ENCODE measurements at regions not wholly inside any gene's neighbourhood (a gene's known extent, or its start where the extent isn't known, plus 50 kb on each side); places are given as distances from the start of the nearest gene placed in this dataset.

- ChIA-PET CTCF (no interaction called here), POLR2A (no interaction called here)
- 67% methylated on average over 2 of the region's 2 CpGs for WGBS (ENCODE audit: missing lambda C conversion rate)
- ATAC-seq = no peak
- Histone ChIP-seq H3K4me3 (no peak overlapping the region), H3K27ac (no peak overlapping the region), H3K9me3 (no peaks in the 10 kb centered on the region), H3K4me1 (peaks cover 9% of the 10 kb centered on the region; the same call in 2 of the 3 replicates), H3K4me2 (no peak overlapping the region)
- FAIRE-seq = no peak
- DNase-seq (ENCODE audit: low read depth in 1 of 2, low spot score in 1 of 2) = no peak
- no peak for TF ChIP-seq HES2 (IDR thresholded peaks at IDR 0.05)
- no peak for TF ChIP-seq E2F6 (IDR thresholded peaks at IDR 0.05; ENCODE audit: borderline replicate concordance, low read depth)
- no peak for TF ChIP-seq HMGXB4 (CRISPR knock-in tag; IDR thresholded peaks at IDR 0.05; ENCODE audit: borderline replicate concordance)
- no peak for TF ChIP-seq RFX5 (IDR thresholded peaks at IDR 0.05)
- no peak for TF ChIP-seq EHF (CRISPR knock-in tag; IDR thresholded peaks at IDR 0.05)
- no peak for TF ChIP-seq PBX3 (IDR thresholded peaks at IDR 0.05)
- no peak for TF ChIP-seq MYC (IDR thresholded peaks at IDR 0.05; ENCODE audit: borderline replicate concordance, low read length)
- no peak for TF ChIP-seq MAX (IDR thresholded peaks at IDR 0.05)
- TF ChIP-seq ESRRA (IDR thresholded peaks at IDR 0.05; ENCODE audit: borderline replicate concordance, low read length) = no peak
- TF ChIP-seq HDAC2 (IDR thresholded peaks at IDR 0.05) = no peak
- TF ChIP-seq NR3C1 (IDR thresholded peaks at IDR 0.05) = no peak
- TF ChIP-seq CHD4 (IDR thresholded peaks at IDR 0.05; ENCODE audit: borderline replicate concordance) = no peak
These were observed 680.0 kb downstream of the TRIML1 start for GRCh38 chr4:188819233-188819632.

GRCh38 chr4:188821500-188821899 is 682.3 kb downstream of the TRIML1 start:
- no peak overlapping the region for H3K27ac ChIP-seq
- ChIA-PET CTCF (no interaction called here), POLR2A (no interaction called here)
- H3K9me3 ChIP-seq = no peaks in the 10 kb centered on the region
- WGBS (ENCODE audit: missing lambda C conversion rate) = 87% methylated on average over 8 of the region's 8 CpGs
- no peak for ATAC-seq
- no peak overlapping the region for H3K4me2 ChIP-seq
- H3K4me3 ChIP-seq = no peak overlapping the region
- TF ChIP-seq HMGXB4 (CRISPR knock-in tag; IDR thresholded peaks at IDR 0.05; ENCODE audit: borderline replicate concordance) (no peak), JUNB (IDR thresholded peaks at IDR 0.05) (no peak), RFX5 (IDR thresholded peaks at IDR 0.05) (no peak), RAD21 (conservative IDR thresholded peaks at IDR 0.05 in 1 of 2, IDR thresholded peaks at IDR 0.05 in 1 of 2) (peak in 1 of 2 experiments; percentile 19; a peak in 1 of 5 replicates)
- no peak for DNase-seq (ENCODE audit: low read depth in 1 of 2, low spot score in 1 of 2)
- no peak for FAIRE-seq
- H3K4me1 ChIP-seq = peaks cover 9% of the 10 kb centered on the region; the same call in 2 of the 3 replicates

GRCh38 chr4:188822698-188823097 is 683.5 kb downstream of the TRIML1 start:
- no peaks in the 10 kb centered on the region for H3K9me3 ChIP-seq
- CTCF ChIA-PET = no interaction called here
- peak; percentile 2 to 18 for DNase-seq (ENCODE audit: low read depth in 1 of 2, low spot score in 1 of 2)
- H3K4me2 ChIP-seq = peak overlapping the region; percentile 35; the same call in 2 of the 3 replicates
- no peak for TF ChIP-seq EHMT2 (IDR thresholded peaks at IDR 0.05; ENCODE audit: low read depth)
- TF ChIP-seq ZSCAN20 (CRISPR knock-in tag; IDR thresholded peaks at IDR 0.05) = no peak
- H3K27ac ChIP-seq = 0 out of 6 replicates have a peak overlapping the region, but pooled peaks of 1 of the 2 experiments have one; percentile 30
- POLR2A ChIA-PET = no interaction called here
- 67% methylated on average over 2 of the region's 2 CpGs for WGBS (ENCODE audit: missing lambda C conversion rate)
- peak in 1 of 2 experiments; percentile 63; a peak in 4 of 6 replicates for ATAC-seq
- no peak overlapping the region for H3K4me3 ChIP-seq
- peaks cover 9% of the 10 kb centered on the region; the same call in 2 of the 3 replicates for H3K4me1 ChIP-seq
- no peak for FAIRE-seq

All from A549 (cell line).